ENCODE measurements at regions not wholly inside any gene's neighbourhood (a gene's known extent, or its start where the extent isn't known, plus 50 kb on each side); places are given as distances from the start of the nearest gene placed in this dataset.

GRCh38 chr14:61102549-61103466, 121.8 kb downstream of the SLC38A6 start:
- DNase-seq (ENCODE audit: low read depth, low spot score), result no peak
- no peak for TF ChIP-seq CTCF (IDR thresholded peaks at IDR 0.05; ENCODE audit: insufficient read depth, low read length, missing control alignments)
- no peak overlapping the region for H3K4me3 ChIP-seq (ENCODE audit: low read depth, low read length)
- ChIA-PET POLR2A (interaction anchor here (0.6 to 2.2 kb wide), 3 partner anchors 16 to 43 kb away, joined by 5 to 7 read pairs (median 5); no protein-coding TSS in a partner anchor), CTCF (interaction anchor here (0.8 to 1.8 kb wide), 5 partner anchors 51 to 150 kb away, joined by 3 to 5 read pairs (median 3); no protein-coding TSS in a partner anchor)

Measured in AG04449 (cell line).